ENCODE measurements at regions not wholly inside any gene's neighbourhood (a gene's known extent, or its start where the extent isn't known, plus 50 kb on each side); places are given as distances from the start of the nearest gene placed in this dataset.

- H3K9me3 ChIP-seq (ENCODE audit: control insufficient read depth in 1 of 2, low read length in 2 of 2) = no peaks in the 10 kb centered on the region
- no peaks in the 10 kb centered on the region for H3K4me1 ChIP-seq (ENCODE audit: control insufficient read depth in 1 of 2, insufficient read depth in 2 of 2, low read length in 2 of 2)
- no peak overlapping the region for H3K27ac ChIP-seq (ENCODE audit: low read length)
- H3K36me3 ChIP-seq (ENCODE audit: control insufficient read depth in 1 of 2, insufficient read depth in 2 of 2, low read length in 2 of 2) = no peaks in the 10 kb centered on the region
- no peak overlapping the region for H3K4me3 ChIP-seq (ENCODE audit: low read depth in 1 of 2, low read length in 2 of 2)
- H3K27me3 ChIP-seq (ENCODE audit: low read depth, low read length) = no peaks in the 10 kb centered on the region
Observed at GRCh38 chr22:48755059-48755949, 1072.4 kb downstream of the BRD1 start.

- Histone ChIP-seq H3K27me3 (ENCODE audit: low read depth, low read length) (no peaks in the 10 kb centered on the region), H3K4me3 (ENCODE audit: low read depth in 1 of 2, low read length in 2 of 2) (no peak overlapping the region), H3K4me1 (ENCODE audit: control insufficient read depth in 1 of 2, insufficient read depth in 2 of 2, low read length in 2 of 2) (no peaks in the 10 kb centered on the region), H3K27ac (ENCODE audit: low read length) (no peak overlapping the region), H3K9me3 (ENCODE audit: control insufficient read depth in 1 of 2, low read length in 2 of 2) (no peaks in the 10 kb centered on the region), H3K36me3 (ENCODE audit: control insufficient read depth in 1 of 2, insufficient read depth in 2 of 2, low read length in 2 of 2) (no peaks in the 10 kb centered on the region)
Observed at GRCh38 chr22:48754611-48755058, 1073.0 kb downstream of the BRD1 start.

- Histone ChIP-seq H3K27ac (ENCODE audit: low read length) (no peak overlapping the region), H3K4me1 (ENCODE audit: control insufficient read depth in 1 of 2, insufficient read depth in 2 of 2, low read length in 2 of 2) (no peaks in the 10 kb centered on the region), H3K9me3 (ENCODE audit: control insufficient read depth in 1 of 2, low read length in 2 of 2) (no peaks in the 10 kb centered on the region), H3K4me3 (ENCODE audit: low read depth in 1 of 2, low read length in 2 of 2) (no peak overlapping the region), H3K27me3 (ENCODE audit: low read depth, low read length) (no peaks in the 10 kb centered on the region), H3K36me3 (ENCODE audit: control insufficient read depth in 1 of 2, insufficient read depth in 2 of 2, low read length in 2 of 2) (no peaks in the 10 kb centered on the region)
Observed at GRCh38 chr22:48753752-48754517, 1073.7 kb downstream of the BRD1 start.

- H3K4me1 ChIP-seq (ENCODE audit: control insufficient read depth in 1 of 2, insufficient read depth in 2 of 2, low read length in 2 of 2) = no peaks in the 10 kb centered on the region
- no peaks in the 10 kb centered on the region for H3K27me3 ChIP-seq (ENCODE audit: low read depth, low read length)
- H3K9me3 ChIP-seq (ENCODE audit: control insufficient read depth in 1 of 2, low read length in 2 of 2) = no peaks in the 10 kb centered on the region
- H3K27ac ChIP-seq (ENCODE audit: low read length) = no peak overlapping the region
- no peak overlapping the region for H3K4me3 ChIP-seq (ENCODE audit: low read depth in 1 of 2, low read length in 2 of 2)
- no peaks in the 10 kb centered on the region for H3K36me3 ChIP-seq (ENCODE audit: control insufficient read depth in 1 of 2, insufficient read depth in 2 of 2, low read length in 2 of 2)
Observed at GRCh38 chr22:48753381-48753730, 1074.3 kb downstream of the BRD1 start.

- H3K4me3 ChIP-seq (ENCODE audit: low read depth in 1 of 2, low read length in 2 of 2) = no peak overlapping the region
- no peak overlapping the region for H3K27ac ChIP-seq (ENCODE audit: low read length)
Observed at GRCh38 chr22:48752451-48753380, 1075.0 kb downstream of the BRD1 start.

GRCh38 chr22:48751539-48752437 lies 1075.9 kb downstream of the BRD1 start:
- Histone ChIP-seq H3K9me3 (ENCODE audit: control insufficient read depth in 1 of 2, low read length in 2 of 2) (no peaks in the 10 kb centered on the region), H3K27me3 (ENCODE audit: low read depth, low read length) (no peaks in the 10 kb centered on the region), H3K4me1 (ENCODE audit: control insufficient read depth in 1 of 2, insufficient read depth in 2 of 2, low read length in 2 of 2) (no peaks in the 10 kb centered on the region), H3K27ac (ENCODE audit: low read length) (no peak overlapping the region), H3K36me3 (ENCODE audit: control insufficient read depth in 1 of 2, insufficient read depth in 2 of 2, low read length in 2 of 2) (no peaks in the 10 kb centered on the region), H3K4me3 (ENCODE audit: low read depth in 1 of 2, low read length in 2 of 2) (no peak overlapping the region)

More at GRCh38 chr22:48752451-48753380, 1075.0 kb downstream of the BRD1 start:
- Histone ChIP-seq H3K4me1 (ENCODE audit: control insufficient read depth in 1 of 2, insufficient read depth in 2 of 2, low read length in 2 of 2) (no peaks in the 10 kb centered on the region), H3K27me3 (ENCODE audit: low read depth, low read length) (no peaks in the 10 kb centered on the region), H3K36me3 (ENCODE audit: control insufficient read depth in 1 of 2, insufficient read depth in 2 of 2, low read length in 2 of 2) (no peaks in the 10 kb centered on the region), H3K9me3 (ENCODE audit: control insufficient read depth in 1 of 2, low read length in 2 of 2) (no peaks in the 10 kb centered on the region)

- Histone ChIP-seq H3K4me3 (ENCODE audit: low read depth in 1 of 2, low read length in 2 of 2) (no peak overlapping the region), H3K27me3 (ENCODE audit: low read depth, low read length) (no peaks in the 10 kb centered on the region), H3K9me3 (ENCODE audit: control insufficient read depth in 1 of 2, low read length in 2 of 2) (no peaks in the 10 kb centered on the region), H3K27ac (ENCODE audit: low read length) (no peak overlapping the region), H3K36me3 (ENCODE audit: control insufficient read depth in 1 of 2, insufficient read depth in 2 of 2, low read length in 2 of 2) (no peaks in the 10 kb centered on the region), H3K4me1 (ENCODE audit: control insufficient read depth in 1 of 2, insufficient read depth in 2 of 2, low read length in 2 of 2) (no peaks in the 10 kb centered on the region)
Observed at GRCh38 chr22:48750826-48751440, 1076.7 kb downstream of the BRD1 start.

- Histone ChIP-seq H3K36me3 (ENCODE audit: control insufficient read depth in 1 of 2, insufficient read depth in 2 of 2, low read length in 2 of 2) (no peaks in the 10 kb centered on the region), H3K27ac (ENCODE audit: low read length) (no peak overlapping the region), H3K9me3 (ENCODE audit: control insufficient read depth in 1 of 2, low read length in 2 of 2) (no peaks in the 10 kb centered on the region), H3K4me1 (ENCODE audit: control insufficient read depth in 1 of 2, insufficient read depth in 2 of 2, low read length in 2 of 2) (no peaks in the 10 kb centered on the region), H3K27me3 (ENCODE audit: low read depth, low read length) (no peaks in the 10 kb centered on the region), H3K4me3 (ENCODE audit: low read depth in 1 of 2, low read length in 2 of 2) (no peak overlapping the region)
Observed at GRCh38 chr22:48750282-48750681, 1077.4 kb downstream of the BRD1 start.

- Histone ChIP-seq H3K9me3 (ENCODE audit: control insufficient read depth in 1 of 2, low read length in 2 of 2) (no peaks in the 10 kb centered on the region), H3K36me3 (ENCODE audit: control insufficient read depth in 1 of 2, insufficient read depth in 2 of 2, low read length in 2 of 2) (no peaks in the 10 kb centered on the region), H3K4me1 (ENCODE audit: control insufficient read depth in 1 of 2, insufficient read depth in 2 of 2, low read length in 2 of 2) (no peaks in the 10 kb centered on the region), H3K27ac (ENCODE audit: low read length) (no peak overlapping the region), H3K27me3 (ENCODE audit: low read depth, low read length) (no peaks in the 10 kb centered on the region), H3K4me3 (ENCODE audit: low read depth in 1 of 2, low read length in 2 of 2) (no peak overlapping the region)
Observed at GRCh38 chr22:48749555-48750227, 1078.0 kb downstream of the BRD1 start.

Measured in muscle layer of duodenum (tissue), 2 donors.